Activated CD4-positive, alpha-beta T cell treated with anti-CD3 and anti-CD28 coated beads for 4 hours (primary cell): ENCODE measurements at regions not wholly inside any gene's neighbourhood (a gene's known extent, or its start where the extent isn't known, plus 50 kb on each side); places are given as distances from the start of the nearest gene placed in this dataset.

Experiments used
- DNase-seq, 2 donors: peaks; one replicate each; pipeline ENCODE4 v3.0.0-alpha.2; 2020

DNA sequence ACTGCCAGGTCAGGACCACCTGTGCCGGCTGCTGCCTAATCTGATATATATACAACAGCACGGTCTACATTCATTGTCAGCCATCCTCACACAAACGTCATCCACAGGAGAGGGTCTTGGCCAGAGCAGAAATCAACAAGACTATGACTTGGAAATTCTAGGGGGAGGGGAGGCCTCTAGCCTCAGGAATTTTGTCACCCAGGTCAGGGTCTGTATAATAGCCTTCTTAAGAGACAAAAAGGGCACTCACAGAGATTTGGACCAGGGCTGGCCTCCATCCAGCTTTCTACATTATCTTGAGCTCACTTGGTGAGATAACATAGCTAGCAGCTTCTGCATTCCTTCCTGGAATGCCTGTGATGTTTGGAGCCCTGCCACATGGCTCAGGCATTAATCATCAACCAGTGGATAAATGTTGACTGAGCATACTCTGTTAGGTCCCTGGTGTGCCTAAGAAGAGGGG is 50.4 kb upstream of the CTIF start:
- DNase-seq: no peak

DNA sequence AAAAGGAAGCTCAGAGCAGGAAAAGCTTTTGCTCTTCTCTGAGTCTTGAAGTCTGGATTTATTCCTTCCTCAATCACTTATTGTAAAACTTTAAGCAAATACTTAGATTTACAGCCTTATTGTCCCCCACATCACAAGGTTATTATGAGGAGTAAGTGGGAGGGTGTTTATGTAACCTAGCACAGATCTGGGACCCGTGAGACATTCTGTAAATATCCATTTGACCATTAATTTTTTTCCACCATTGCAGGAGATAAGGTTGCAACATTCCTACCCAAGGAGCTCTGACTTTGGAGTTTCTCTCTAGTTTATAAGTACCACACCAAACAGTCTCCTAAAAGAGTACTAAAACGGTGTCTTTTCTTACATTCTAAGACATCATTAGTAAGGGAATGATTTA is 52.1 kb upstream of the CTIF start:
- DNase-seq: no peak

DNA sequence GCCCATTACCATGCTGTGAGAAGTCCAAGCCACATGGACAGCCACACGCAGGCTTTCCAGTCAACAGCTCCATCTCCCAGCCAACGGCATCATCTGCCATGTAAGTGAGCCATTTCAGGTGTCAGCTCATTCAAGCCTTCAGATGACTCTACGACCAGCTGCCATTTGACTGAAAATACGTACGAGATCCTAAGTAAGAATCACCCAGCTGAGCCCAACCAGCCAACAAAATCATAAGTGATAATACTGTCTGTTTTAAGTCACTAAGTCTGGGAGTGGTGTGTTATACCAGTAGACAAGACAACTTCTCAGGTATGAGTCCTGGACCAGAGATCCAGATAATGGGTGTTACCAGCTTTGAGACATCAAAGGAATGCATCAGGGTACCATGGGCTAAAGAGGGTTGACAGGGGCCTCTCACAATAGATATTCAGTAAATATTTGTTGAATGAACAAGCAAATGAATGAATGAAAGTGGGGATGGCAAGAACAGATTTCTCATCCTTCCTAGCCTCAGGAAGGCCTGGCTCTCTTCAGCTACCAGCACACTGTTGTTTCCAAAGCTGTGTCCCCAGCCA is 52.9 kb upstream of the CTIF start:
- no peak for DNase-seq

DNA sequence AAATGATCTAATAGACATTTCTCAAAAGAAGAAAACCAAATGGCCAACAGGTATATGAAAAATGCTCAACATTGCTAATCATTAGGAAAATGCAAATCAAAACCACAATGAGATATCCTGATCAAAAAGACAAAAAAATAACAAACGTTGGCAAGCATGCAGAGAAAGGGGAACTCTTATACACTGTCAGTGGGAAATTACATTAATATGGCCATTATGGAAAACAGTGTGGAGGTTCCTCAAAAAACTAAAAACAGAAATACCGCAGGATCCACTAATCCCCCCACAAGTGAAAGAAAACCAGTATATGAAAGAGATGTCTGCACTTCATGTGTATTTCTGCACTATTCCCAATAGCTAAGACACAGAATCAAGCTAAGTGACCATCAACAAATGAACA is 57.7 kb upstream of the CTIF start:
- DNase-seq: no peak

DNA sequence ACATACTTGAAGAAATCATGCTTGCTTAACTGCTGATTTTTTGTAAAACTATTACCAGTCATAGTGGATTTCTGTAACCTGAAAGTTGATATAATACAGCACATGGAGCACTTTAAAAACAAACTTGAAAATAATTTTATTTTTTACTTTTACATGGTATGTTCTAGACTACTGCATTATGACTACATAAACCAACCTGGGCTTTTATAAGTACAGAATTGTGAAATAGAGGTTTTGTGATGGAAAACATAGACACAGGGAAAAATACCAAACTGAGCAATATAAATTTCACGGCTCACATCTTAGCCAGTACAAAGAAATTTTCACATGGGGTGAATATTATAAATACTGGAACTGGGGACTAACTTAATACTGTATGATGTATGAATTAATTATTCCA is 59.3 kb upstream of the CTIF start:
- no peak for DNase-seq

DNA sequence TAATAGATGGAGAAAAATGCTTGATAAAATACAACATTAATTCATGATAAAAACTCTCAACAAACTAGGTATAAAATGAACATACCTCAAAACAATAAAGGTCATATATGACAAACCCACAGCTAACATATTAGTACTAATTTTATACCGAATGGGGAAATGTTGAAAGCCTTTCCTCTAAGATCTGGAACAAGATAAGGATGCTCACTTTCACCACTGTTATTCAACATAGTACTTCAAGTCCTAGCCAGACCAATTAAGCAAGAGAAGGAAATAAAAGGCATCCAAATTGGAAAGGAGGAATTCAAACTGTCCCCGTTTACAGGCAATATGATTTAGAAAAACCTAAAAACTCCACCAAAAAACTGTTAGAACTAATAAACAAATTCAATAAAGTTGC is 61.5 kb upstream of the CTIF start:
- DNase-seq: no peak

DNA sequence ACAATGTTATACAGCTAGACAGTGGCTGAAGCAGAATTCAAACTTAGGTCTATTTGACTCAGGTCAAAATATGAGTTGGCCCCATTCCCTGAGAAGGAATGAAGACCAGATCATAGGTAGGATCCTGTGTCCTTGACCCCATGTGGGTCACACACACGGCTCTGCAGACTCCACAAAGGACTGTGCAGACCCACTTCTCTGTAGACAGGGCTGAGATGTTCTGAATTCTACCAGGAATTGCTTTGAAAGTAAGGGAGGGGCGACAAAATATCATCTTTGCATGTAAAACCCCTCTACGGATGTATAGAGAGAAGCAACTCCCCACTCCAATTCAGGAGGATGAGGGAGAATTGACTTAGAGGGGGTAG is 62.3 kb upstream of the CTIF start:
- no peak for DNase-seq

DNA sequence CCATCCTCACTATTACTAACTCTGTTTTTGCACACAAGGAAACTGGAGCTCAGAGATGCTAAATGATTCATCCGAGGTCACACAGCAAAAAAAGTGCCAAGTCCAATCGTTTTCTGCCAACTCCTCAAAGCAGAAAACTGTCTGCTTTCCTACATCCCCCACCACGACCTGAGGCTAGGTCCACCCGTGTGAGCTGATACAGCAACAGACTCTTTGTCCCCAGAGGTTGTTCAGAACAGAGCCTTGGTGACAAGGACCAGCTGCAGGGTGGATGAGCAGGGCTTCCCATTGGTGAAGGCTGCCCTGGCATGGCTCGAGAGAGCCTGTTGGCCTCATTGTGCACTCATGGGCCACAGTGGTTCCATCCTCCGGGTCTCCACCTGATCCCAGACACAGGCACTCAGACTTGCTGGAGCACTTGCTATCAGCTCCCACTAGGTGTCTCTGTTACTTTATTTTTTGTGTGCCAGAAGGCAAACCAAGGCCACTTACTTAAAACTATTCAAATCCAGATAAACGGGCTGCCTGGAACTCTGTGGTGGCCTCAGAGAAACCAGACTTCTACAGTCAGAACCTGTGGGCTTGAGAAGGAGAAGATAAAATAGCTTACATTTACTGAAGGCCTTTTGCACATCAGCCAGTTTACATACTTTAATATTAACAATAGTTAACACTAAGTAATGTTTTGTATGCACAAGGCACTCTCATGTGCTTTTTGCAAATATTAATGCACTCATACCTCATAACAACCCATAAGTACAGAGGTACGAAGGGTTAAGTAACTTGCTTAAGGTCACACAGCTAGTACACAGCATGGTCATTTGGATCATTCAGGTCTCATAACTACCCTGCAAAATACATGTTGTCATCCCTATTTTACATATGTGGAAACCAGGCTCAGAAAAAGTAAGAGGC is 62.9 kb upstream of the CTIF start:
- peak in 1 of 2 donors; percentile 25 for DNase-seq

DNA sequence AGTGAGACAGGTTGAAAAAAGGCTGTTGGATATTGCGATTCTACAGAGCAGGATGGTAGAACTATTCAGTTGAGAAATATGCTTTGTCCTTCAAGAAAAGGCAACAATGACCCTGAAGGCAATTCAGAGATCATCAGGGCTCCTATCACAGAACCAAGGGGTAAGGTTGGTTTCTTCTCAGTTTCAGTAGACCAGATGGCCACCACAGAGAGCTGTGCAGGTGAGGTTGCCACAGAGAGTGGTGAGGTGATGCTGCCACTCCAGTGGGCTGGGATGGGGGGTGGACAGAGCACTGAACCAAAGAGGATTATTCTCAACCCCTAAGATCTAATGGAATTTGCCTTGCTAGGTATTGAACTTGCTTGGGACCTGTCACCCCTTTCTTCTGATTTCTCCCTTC is 64.6 kb upstream of the ZBTB7C start:
- no peak for DNase-seq

DNA sequence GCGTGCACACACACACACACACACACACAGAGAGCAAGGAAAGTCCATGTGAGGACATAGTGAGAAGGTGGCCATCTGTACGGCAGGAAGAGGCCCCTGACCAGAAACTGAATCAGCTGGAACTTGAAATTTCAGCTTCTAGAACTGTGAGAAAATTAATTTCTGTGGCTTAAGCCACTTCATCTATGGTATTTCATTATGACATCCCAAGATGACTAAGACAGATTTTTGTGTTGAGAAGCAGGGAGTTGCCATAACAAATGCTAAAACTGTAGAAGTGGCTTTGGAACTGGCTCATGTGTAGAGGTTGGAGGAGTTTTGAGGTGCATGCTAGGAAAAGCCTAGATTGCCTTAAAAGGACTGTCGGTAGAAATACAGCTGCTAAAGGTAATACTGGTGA is 63.4 kb upstream of the ZBTB7C start:
- no peak for DNase-seq

DNA sequence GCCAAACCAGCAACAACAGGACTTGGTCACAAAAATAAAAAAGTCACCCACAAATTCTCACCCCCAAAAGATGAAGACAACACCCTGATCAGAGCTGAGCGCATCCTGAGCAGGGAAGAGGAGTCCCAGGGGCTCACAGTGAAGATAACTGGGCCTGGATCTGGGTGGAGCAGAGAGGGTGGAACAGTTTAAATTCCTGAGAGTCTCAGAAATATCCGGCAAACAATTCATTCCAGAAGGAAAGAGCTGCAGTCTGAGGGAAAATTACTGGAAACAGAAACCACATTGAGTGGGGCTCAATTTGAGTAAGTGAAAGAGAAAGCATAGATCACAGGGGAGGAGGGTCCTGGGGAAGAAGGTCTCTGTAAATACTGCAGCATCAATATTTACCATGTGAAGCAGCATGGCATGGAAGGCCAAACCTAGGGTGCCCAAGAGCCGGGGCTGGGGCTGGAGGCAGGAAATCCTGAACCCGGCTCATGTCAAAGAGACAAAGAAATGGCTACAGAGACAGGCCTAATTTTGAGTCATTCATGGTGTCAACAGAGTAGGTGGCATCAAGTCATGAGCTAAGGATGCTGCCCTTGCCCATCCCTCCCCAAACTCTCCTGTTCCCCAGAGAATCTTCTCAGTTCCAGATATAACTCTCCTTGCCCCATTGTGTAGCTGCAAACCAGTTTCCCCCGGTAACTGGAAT is 61.4 kb upstream of the ZBTB7C start:
- DNase-seq: no peak

DNA sequence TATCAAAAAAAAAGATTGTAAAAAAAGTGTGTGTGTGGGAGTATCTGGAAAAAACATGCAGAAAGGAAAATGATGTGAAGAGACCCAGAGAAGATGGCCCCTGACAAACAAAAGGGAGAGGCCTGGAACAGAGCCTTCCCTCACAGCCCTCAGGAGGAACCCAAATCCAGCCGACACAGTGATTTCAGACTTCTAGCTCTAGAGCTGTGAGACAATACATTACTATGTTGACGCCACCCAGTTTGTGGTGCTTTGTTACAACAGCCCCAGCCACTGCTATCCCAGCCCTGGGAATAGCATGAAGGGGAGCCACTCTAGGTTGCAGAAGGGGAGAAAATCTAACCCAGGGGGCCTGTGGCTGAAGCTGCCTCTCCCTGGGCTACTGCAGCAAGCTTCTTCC is 59.0 kb upstream of the ZBTB7C start:
- no peak for DNase-seq

DNA sequence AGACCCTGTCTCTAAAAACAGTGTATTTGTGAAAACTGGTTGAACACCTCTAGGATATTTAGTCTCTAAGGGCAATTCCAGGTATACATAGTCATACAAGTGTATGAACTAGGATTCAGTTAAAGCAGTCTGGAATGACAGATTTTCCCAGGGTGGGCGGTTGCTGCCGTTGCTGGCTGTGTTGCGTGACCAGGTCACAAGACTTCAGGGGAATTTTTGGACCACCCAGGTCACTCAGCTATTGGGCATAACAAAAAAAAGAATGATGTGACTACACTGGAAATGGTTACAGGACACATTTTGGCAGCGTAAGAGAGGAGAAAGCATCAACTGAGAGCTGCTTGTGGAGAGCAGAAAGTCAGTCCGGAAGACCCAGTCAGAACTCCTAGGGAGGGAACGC is 58.0 kb upstream of the ZBTB7C start:
- DNase-seq: no peak

DNA sequence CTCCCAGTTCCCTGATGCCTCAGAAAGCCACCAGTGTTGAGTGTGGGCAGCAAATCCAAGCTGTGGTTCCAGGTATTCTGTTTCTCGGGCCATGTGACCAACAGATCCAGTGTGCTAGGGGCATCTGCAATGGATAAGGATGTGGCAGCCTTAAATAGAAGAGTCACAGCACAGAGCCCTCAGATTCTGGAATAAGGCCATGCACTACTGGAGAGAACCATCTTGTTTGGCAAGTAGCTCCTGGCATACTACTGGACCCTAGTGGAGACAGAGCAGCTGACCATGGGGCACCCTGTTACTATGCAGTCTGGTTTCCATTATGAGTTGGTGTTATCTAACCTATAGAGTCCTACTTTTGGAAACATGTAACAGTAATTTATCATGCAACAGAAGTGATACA is 53.3 kb upstream of the ZBTB7C start:
- no peak for DNase-seq

DNA sequence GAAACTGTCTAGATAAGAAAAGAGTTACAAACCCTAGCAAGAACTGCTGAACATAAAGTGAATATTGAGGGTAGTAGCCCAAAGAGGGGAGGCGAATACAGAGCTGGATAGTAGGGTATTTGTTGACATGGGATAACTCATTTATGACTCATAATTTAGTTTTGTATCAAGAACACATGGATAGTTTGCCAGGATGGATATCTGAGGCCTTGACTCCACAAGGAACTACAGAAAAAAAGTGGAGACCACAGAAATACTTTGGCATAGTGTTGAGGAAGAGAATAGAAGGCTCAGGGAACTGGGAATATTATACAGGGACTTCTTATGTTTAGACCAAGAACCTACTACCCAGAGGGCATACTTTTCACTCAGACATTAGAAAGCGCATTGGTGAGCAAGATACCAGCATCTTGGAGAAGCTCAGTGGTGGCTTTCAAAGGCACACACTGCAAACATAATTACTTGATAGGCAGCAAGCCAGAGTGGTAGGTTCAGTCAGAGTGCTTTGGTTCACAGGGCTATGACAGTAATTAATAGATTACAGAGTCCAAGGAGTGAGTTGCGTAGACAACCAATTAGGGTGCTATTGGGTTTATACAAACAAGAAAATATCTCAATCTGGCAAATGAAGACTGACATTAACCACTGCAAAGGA is 51.9 kb upstream of the ZBTB7C start:
- no peak for DNase-seq

DNA sequence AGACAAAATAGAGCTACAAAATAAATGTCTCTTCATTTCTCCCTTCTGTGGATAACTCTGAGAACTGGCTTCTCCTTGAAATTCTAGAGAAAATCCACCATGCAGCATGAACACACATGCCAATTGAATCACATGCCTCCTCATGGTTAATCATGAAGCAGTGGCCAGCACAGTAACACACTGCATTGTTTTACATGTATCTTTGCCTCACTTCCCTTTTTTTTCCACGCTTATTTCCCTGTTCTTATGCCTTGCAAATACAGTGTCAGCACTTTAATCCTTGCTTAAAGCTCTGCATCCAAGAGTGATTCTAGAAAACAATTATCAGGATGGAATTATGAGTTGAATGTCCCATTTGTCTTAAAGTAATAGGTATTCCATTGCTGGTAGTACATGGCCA is 50.3 kb upstream of the ZBTB7C start:
- DNase-seq: no peak

DNA sequence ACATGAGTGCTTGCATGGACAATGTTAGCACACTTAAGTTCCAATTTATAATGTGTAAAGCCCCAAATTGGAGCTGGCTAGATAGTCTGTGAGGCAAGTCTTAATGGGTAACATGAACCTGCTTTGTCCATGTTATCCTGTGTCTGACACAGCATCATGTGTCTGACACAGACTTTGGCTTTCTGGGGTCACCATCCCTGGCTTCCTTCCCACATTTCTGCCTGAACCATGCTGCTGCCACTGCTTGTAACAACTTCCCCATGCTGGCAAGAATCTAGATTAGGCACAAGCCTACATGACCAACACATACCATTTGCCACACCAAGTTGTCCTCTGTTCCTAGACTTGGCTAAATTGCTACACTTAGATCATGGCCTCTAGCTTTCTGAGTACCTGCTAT is 49.8 kb upstream of the ZBTB7C start:
- DNase-seq: no peak
